SU-DHL-6 (cell line): ENCODE measurements at regions not wholly inside any gene's neighbourhood (a gene's known extent, or its start where the extent isn't known, plus 50 kb on each side); places are given as distances from the start of the nearest gene placed in this dataset.

Experiments
- H2AFZ ChIP-seq: fragments of 200-600 bp; sonication (generic); 2 replicates; pipeline ENCODE4 v1.6.1; 2014; ENCODE audit warnings: low read depth, mild to moderate bottlenecking, moderate library complexity, mixed read lengths, antibody characterized with exemption, low read length; ENCODE audit not compliant: severe bottlenecking
- H3F3A ChIP-seq: fragments of 200-600 bp; shearing (Covaris generic); 2 replicates; pipeline ENCODE4 v1.6.0; 2016; ENCODE audit warnings: antibody characterized with exemption, mild to moderate bottlenecking; ENCODE audit not compliant: insufficient read depth
- H3K27ac ChIP-seq: fragments of 200-600 bp; sonication (generic); 2 replicates; pipeline ENCODE4 v1.5.1; 2016; ENCODE audit warnings: low read depth, mild to moderate bottlenecking, low read length, moderate library complexity, mixed read lengths
- H3K27me3 ChIP-seq: fragments of 200-600 bp; sonication (generic), shearing (Covaris generic); 2 replicates; pipeline ENCODE4 v1.6.0; 2014; ENCODE audit warnings: mild to moderate bottlenecking, low read length
- H3K36me3 ChIP-seq: fragments of 200-600 bp; sonication (generic); 2 replicates; pipeline ENCODE4 v1.6.1; 2014; ENCODE audit warnings: mild to moderate bottlenecking, low read length, mixed read lengths
- H3K4me2 ChIP-seq: fragments of 300-600, 200-600 bp; shearing (Covaris generic), sonication (generic); 2 replicates; pipeline ENCODE4 v1.6.0; 2014; ENCODE audit warnings: low read length, low read depth, mild to moderate bottlenecking; ENCODE audit not compliant: poor library complexity, severe bottlenecking
- H3K4me3 ChIP-seq: fragments of 200-600 bp; sonication (generic); 2 replicates; pipeline ENCODE4 v1.5.1; 2014; ENCODE audit warnings: antibody characterized with exemption, low read length, mild to moderate bottlenecking, mixed read lengths; ENCODE audit not compliant: insufficient read depth, poor library complexity, severe bottlenecking
- H3K79me2 ChIP-seq: fragments of 200-600 bp; sonication (generic); 2 replicates; pipeline ENCODE4 v1.6.1; 2014; ENCODE audit warnings: mild to moderate bottlenecking, low read length, moderate library complexity; ENCODE audit not compliant: insufficient read depth
- H3K9ac ChIP-seq: fragments of 200-600 bp; sonication (generic); 2 replicates; pipeline ENCODE4 v1.7.0; 2014; ENCODE audit warnings: mild to moderate bottlenecking, low read length
- H3K9me2 ChIP-seq: fragments of 200-600 bp; sonication (generic); replicated peaks from 2 replicates; pipeline ENCODE4 v1.6.1; 2014; ENCODE audit warnings: low read length; ENCODE audit not compliant: insufficient read depth
- H3K9me3 ChIP-seq: fragments of 200-600 bp; sonication (generic); 2 replicates; pipeline ENCODE4 v1.6.1; 2014; ENCODE audit warnings: low read length, mixed read lengths; ENCODE audit not compliant: insufficient read depth
- H4K20me1 ChIP-seq: fragments of 200-600 bp; sonication (generic); 2 replicates; pipeline ENCODE4 v1.6.1; 2014; ENCODE audit warnings: low read depth, mild to moderate bottlenecking, antibody characterized with exemption, low read length, moderate library complexity, mixed read lengths
- CTCF ChIP-seq: fragments of 200-600 bp; sonication (generic); IDR thresholded peaks from one replicate; pipeline ENCODE4 v1.5.1; 2017; ENCODE audit warnings: antibody characterized with exemption, mild to moderate bottlenecking, low read length, moderate library complexity; ENCODE audit not compliant: insufficient read depth, poor library complexity, severe bottlenecking
- EZH2phosphoT487 ChIP-seq: fragments of 200-600 bp; sonication (generic), shearing (Covaris generic); conservative IDR thresholded peaks from 2 replicates; pipeline ENCODE4 v1.6.1; 2018; ENCODE audit warnings: mild to moderate bottlenecking, antibody characterized with exemption, low read length, moderate library complexity, mixed read lengths

GRCh38 chr20:24134284-24134683 is 145.7 kb upstream of the GGTLC1 start:
- no peaks in the 10 kb centered on the region for H3K36me3 ChIP-seq
- no peak overlapping the region for H3K4me3 ChIP-seq
- no peaks in the 10 kb centered on the region for H3K9me3 ChIP-seq
- no peaks in the 10 kb centered on the region for H4K20me1 ChIP-seq
- H3K4me2 ChIP-seq, result no peak overlapping the region
- H3K9me2 ChIP-seq, result no peaks in the 10 kb centered on the region
- no peak for TF ChIP-seq EZH2phosphoT487
- no peak overlapping the region for H3K27ac ChIP-seq
- no peaks in the 10 kb centered on the region for H3K79me2 ChIP-seq
- no peaks in the 10 kb centered on the region for H3F3A ChIP-seq
- no peak overlapping the region for H3K9ac ChIP-seq
- H3K27me3 ChIP-seq, result no peaks in the 10 kb centered on the region
- no peak overlapping the region for H2AFZ ChIP-seq

GRCh38 chr20:24132246-24132645 is 143.7 kb upstream of the GGTLC1 start:
- H3K27me3 ChIP-seq, result no peaks in the 10 kb centered on the region
- H2AFZ ChIP-seq, result no peak overlapping the region
- H3K4me3 ChIP-seq, result no peak overlapping the region
- H3K9ac ChIP-seq, result no peak overlapping the region
- H3K9me3 ChIP-seq, result no peaks in the 10 kb centered on the region
- no peaks in the 10 kb centered on the region for H3K36me3 ChIP-seq
- no peak for TF ChIP-seq EZH2phosphoT487
- TF ChIP-seq CTCF, result no peak
- H3K4me2 ChIP-seq, result no peak overlapping the region
- H3F3A ChIP-seq, result no peaks in the 10 kb centered on the region
- H3K27ac ChIP-seq, result no peak overlapping the region
- no peaks in the 10 kb centered on the region for H3K79me2 ChIP-seq
- no peaks in the 10 kb centered on the region for H4K20me1 ChIP-seq
- no peaks in the 10 kb centered on the region for H3K9me2 ChIP-seq

GRCh38 chr20:24131684-24132083 is 143.1 kb upstream of the GGTLC1 start:
- no peak for TF ChIP-seq CTCF
- TF ChIP-seq EZH2phosphoT487, result no peak
- H3K79me2 ChIP-seq, result no peaks in the 10 kb centered on the region
- no peaks in the 10 kb centered on the region for H3F3A ChIP-seq
- H3K27ac ChIP-seq, result no peak overlapping the region
- no peak overlapping the region for H2AFZ ChIP-seq
- no peak overlapping the region for H3K4me2 ChIP-seq
- no peaks in the 10 kb centered on the region for H4K20me1 ChIP-seq
- H3K4me3 ChIP-seq, result no peak overlapping the region
- H3K9me3 ChIP-seq, result no peaks in the 10 kb centered on the region
- H3K36me3 ChIP-seq, result no peaks in the 10 kb centered on the region
- no peak overlapping the region for H3K9ac ChIP-seq
- H3K27me3 ChIP-seq, result no peaks in the 10 kb centered on the region
- no peaks in the 10 kb centered on the region for H3K9me2 ChIP-seq

- no peak overlapping the region for H3K4me3 ChIP-seq
Measured at GRCh38 chr20:24131281-24131680, 142.7 kb upstream of the GGTLC1 start.

More at GRCh38 chr20:24131281-24131680, 142.7 kb upstream of the GGTLC1 start:
- Histone ChIP-seq H3K4me2 (no peak overlapping the region), H2AFZ (no peak overlapping the region), H3F3A (no peaks in the 10 kb centered on the region), H3K36me3 (no peaks in the 10 kb centered on the region), H4K20me1 (no peaks in the 10 kb centered on the region), H3K27me3 (no peaks in the 10 kb centered on the region), H3K27ac (no peak overlapping the region), H3K9me2 (no peaks in the 10 kb centered on the region), H3K9me3 (no peaks in the 10 kb centered on the region), H3K79me2 (no peaks in the 10 kb centered on the region), H3K9ac (no peak overlapping the region)
- no peak for TF ChIP-seq CTCF
- TF ChIP-seq EZH2phosphoT487, result no peak
